PC-9 (cell line): ENCODE measurements at regions not wholly inside any gene's neighbourhood (a gene's known extent, or its start where the extent isn't known, plus 50 kb on each side); places are given as distances from the start of the nearest gene placed in this dataset.

Source experiments
- BruUV-seq: library from RNA; stranded (reverse); fragments of 400-500 nt; replicated peaks from 2 replicates; lab custom pipeline; 2021; lab: Mats Ljungman, UMichigan
- CTCF ChIA-PET: fragments of 300-600 bp; sonication (Branson Sonifier 250); formaldehyde crosslinking; loops from one replicate; lab custom pipeline; 2022; ENCODE audit warnings: antibody characterized with exemption; lab: Charles Lee
- POLR2A ChIA-PET: fragments of 300-600 bp; sonication (Branson Sonifier 250); formaldehyde crosslinking; loops from one replicate; lab custom pipeline; 2022; ENCODE audit warnings: antibody characterized with exemption; ENCODE audit not compliant: unreplicated experiment; lab: Charles Lee
- DNase-seq, 2 experiments: peaks; one replicate each; pipeline versions ENCODE4 v3.0.0 to v3.0.0-alpha.2; 2015 to 2022; ENCODE audit warnings: mixed read lengths in 1 of 2
- H2AFZ ChIP-seq: fragments of 200-600 bp; sonication (generic); 2 replicates; pipeline ENCODE4 v1.8.1; 2017; ENCODE audit warnings: antibody characterized with exemption
- H3F3A ChIP-seq: fragments of 200-600 bp; sonication (generic); 2 replicates; pipeline ENCODE4 v1.8.1; 2017; ENCODE audit warnings: antibody characterized with exemption, mild to moderate bottlenecking, low read depth; ENCODE audit not compliant: insufficient read depth
- H3K27ac ChIP-seq: fragments of 200-600 bp; sonication (generic); 2 replicates; pipeline ENCODE4 v1.6.1; 2016; ENCODE audit warnings: mixed run types
- H3K27me3 ChIP-seq: fragments of 200-600 bp; sonication (generic); 2 replicates; pipeline ENCODE4 v1.6.1; 2016; ENCODE audit warnings: low read depth, mixed run types; ENCODE audit not compliant: insufficient read depth
- H3K36me3 ChIP-seq: fragments of 200-600 bp; sonication (generic); 2 replicates; pipeline ENCODE4 v1.6.1; 2016; ENCODE audit warnings: low read depth, mixed run types
- H3K4me1 ChIP-seq: fragments of 200-600 bp; sonication (generic); replicated peaks from 2 replicates; pipeline ENCODE4 v1.6.1; 2016; ENCODE audit warnings: mixed run types; ENCODE audit not compliant: insufficient read depth
- H3K4me2 ChIP-seq: fragments of 200-600 bp; sonication (generic); 2 replicates; pipeline ENCODE4 v1.6.1; 2017; ENCODE audit warnings: mixed run types
- H3K4me3 ChIP-seq: fragments of 200-600 bp; sonication (generic); 2 replicates; pipeline ENCODE4 v1.6.1; 2016; ENCODE audit warnings: mixed run types
- H3K79me2 ChIP-seq: fragments of 200-600 bp; sonication (generic); 2 replicates; pipeline ENCODE4 v1.6.1; 2017; ENCODE audit warnings: low read depth, mixed run types
- H3K9me2 ChIP-seq: fragments of 200-600 bp; sonication (generic); 2 replicates; pipeline ENCODE4 v1.8.1; 2017; ENCODE audit warnings: mild to moderate bottlenecking; ENCODE audit not compliant: insufficient read depth
- H3K9me3 ChIP-seq: fragments of 200-600 bp; sonication (generic); 2 replicates; pipeline ENCODE4 v1.8.1; 2016; ENCODE audit warnings: low read depth; ENCODE audit not compliant: insufficient read depth
- H4K20me1 ChIP-seq: fragments of 200-600 bp; sonication (generic); 2 replicates; pipeline ENCODE4 v1.8.1; 2017; ENCODE audit not compliant: insufficient read depth
- EZH2 ChIP-seq: fragments of 200-600 bp; sonication (generic); IDR thresholded peaks from 2 replicates; pipeline ENCODE4 v1.8.0; 2017; ENCODE audit warnings: antibody characterized with exemption, low read depth
- intact Hi-C: fragments of 100-400 bp; cut with micrococcal nuclease; formaldehyde crosslinking; loops from one replicate; pipeline ENCODE4 v1.10.0; 2022; ENCODE audit not compliant: unreplicated experiment
- TF ChIP-seq, protein P1 (sequence below): fragments of 200-600 bp; sonication (generic); conservative IDR thresholded peaks from 2 replicates; pipeline ENCODE4 v1.6.1; 2017; ENCODE audit warnings: mixed run types, antibody characterized with exemption, mild to moderate bottlenecking, moderate library complexity

GRCh38 chr5:5637173-5637572 is 214.7 kb downstream of the ICE1 start:
- ChIA-PET CTCF (no interaction called here), POLR2A (no interaction called here)
- no peaks in the 10 kb centered on the region for H3K4me1 ChIP-seq
- no peaks in the 10 kb centered on the region for H3K79me2 ChIP-seq
- H3K27ac ChIP-seq: no peak overlapping the region
- no peak overlapping the region for H3K4me3 ChIP-seq
- intact Hi-C loops: no loop called here
- H4K20me1 ChIP-seq: no peaks in the 10 kb centered on the region
- no peak overlapping the region for H2AFZ ChIP-seq
- H3K9me3 ChIP-seq: no peaks in the 10 kb centered on the region
- no peaks in the 10 kb centered on the region for H3K9me2 ChIP-seq
- H3K27me3 ChIP-seq: peaks cover 89% of the 10 kb centered on the region
- H3K4me2 ChIP-seq: no peak overlapping the region
- no peak for TF ChIP-seq EZH2
- TF ChIP-seq, protein P1, sequence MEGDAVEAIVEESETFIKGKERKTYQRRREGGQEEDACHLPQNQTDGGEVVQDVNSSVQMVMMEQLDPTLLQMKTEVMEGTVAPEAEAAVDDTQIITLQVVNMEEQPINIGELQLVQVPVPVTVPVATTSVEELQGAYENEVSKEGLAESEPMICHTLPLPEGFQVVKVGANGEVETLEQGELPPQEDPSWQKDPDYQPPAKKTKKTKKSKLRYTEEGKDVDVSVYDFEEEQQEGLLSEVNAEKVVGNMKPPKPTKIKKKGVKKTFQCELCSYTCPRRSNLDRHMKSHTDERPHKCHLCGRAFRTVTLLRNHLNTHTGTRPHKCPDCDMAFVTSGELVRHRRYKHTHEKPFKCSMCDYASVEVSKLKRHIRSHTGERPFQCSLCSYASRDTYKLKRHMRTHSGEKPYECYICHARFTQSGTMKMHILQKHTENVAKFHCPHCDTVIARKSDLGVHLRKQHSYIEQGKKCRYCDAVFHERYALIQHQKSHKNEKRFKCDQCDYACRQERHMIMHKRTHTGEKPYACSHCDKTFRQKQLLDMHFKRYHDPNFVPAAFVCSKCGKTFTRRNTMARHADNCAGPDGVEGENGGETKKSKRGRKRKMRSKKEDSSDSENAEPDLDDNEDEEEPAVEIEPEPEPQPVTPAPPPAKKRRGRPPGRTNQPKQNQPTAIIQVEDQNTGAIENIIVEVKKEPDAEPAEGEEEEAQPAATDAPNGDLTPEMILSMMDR: no peak
- DNase-seq: no peak
- no peaks in the 10 kb centered on the region for H3K36me3 ChIP-seq
- no TSS peak for BruUV-seq
- no peaks in the 10 kb centered on the region for H3F3A ChIP-seq

DNA sequence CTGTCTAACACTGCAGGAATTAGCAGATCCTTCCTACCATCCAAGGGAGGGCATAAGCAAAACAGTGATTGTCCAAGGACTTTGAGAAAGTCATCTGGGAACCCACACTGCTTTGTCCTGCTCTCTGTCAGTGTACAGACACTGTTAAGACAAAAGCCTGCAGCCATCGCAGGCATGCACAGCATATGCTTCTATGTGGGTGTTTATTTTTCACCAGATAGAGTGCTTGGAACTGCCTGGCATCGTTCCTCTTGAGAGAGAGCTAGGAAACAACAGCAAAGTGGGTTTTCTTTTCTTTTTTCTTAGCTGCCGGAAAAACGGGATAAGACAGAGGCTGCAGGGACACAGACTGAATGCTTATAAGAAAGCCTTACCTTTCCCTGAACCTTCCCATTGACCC is 212.3 kb downstream of the ICE1 start:
- peaks cover 90% of the 10 kb centered on the region for H3K27me3 ChIP-seq
- TF ChIP-seq EZH2: no peak
- TF ChIP-seq, protein P1: no peak
- no peak overlapping the region for H2AFZ ChIP-seq
- no peaks in the 10 kb centered on the region for H3K4me1 ChIP-seq
- no TSS peak for BruUV-seq
- no peak for DNase-seq
- ChIA-PET POLR2A (no interaction called here), CTCF (no interaction called here)
- no peak overlapping the region for H3K4me2 ChIP-seq
- H3K36me3 ChIP-seq: no peaks in the 10 kb centered on the region
- no peaks in the 10 kb centered on the region for H3K79me2 ChIP-seq
- no peak overlapping the region for H3K27ac ChIP-seq
- no peaks in the 10 kb centered on the region for H3K9me3 ChIP-seq
- H3F3A ChIP-seq: no peaks in the 10 kb centered on the region
- no peaks in the 10 kb centered on the region for H4K20me1 ChIP-seq
- intact Hi-C loops: no loop called here
- no peaks in the 10 kb centered on the region for H3K9me2 ChIP-seq
- H3K4me3 ChIP-seq: no peak overlapping the region

DNA sequence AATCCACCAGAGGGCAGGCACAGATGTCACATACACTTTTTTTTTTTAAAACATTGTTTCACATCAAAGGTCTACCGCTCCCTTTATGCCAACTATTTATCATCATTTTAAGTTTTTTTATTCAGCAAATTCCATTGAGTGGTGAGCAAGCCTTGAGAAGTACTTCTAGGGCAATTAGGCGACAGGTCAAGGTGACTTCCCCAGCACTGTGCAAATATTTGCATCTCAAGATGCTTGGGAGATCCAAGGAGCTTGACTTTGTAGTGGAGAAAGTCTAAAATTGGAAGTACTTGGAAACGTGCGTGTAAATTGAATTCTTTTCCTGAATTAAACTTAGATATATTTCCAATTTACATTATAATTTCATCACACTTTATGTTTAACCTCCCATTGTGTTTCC is 211.1 kb downstream of the ICE1 start:
- POLR2A ChIA-PET: no interaction called here
- peaks cover 87% of the 10 kb centered on the region for H3K27me3 ChIP-seq
- no peak overlapping the region for H3K4me2 ChIP-seq

More for the DNA sequence above, 211.1 kb downstream of the ICE1 start:
- Histone ChIP-seq H3K4me1 (no peaks in the 10 kb centered on the region), H3K27ac (no peak overlapping the region), H4K20me1 (no peaks in the 10 kb centered on the region), H2AFZ (no peak overlapping the region), H3K9me3 (no peaks in the 10 kb centered on the region), H3K79me2 (no peaks in the 10 kb centered on the region), H3K36me3 (no peaks in the 10 kb centered on the region), H3K4me3 (no peak overlapping the region), H3F3A (no peaks in the 10 kb centered on the region), H3K9me2 (no peaks in the 10 kb centered on the region)
- intact Hi-C loops: no loop called here
- BruUV-seq: no TSS peak
- TF ChIP-seq, protein P1: no peak
- TF ChIP-seq EZH2: no peak
- no peak for DNase-seq
- CTCF ChIA-PET: no interaction called here
